Esophagus muscularis mucosa (tissue), 4 donors: ENCODE measurements at regions not wholly inside any gene's neighbourhood (a gene's known extent, or its start where the extent isn't known, plus 50 kb on each side); places are given as distances from the start of the nearest gene placed in this dataset.

Experiments used
- CTCF ChIP-seq, 3 experiments: fragments of 200-600 bp in 2 of 3; fragments of 450-650 bp in 1 of 3; sonication (generic) in 2 of 3; IDR thresholded peaks; one replicate each; pipeline ENCODE4 v1.5.1; 2017 to 2019; ENCODE audit warnings: antibody characterized with exemption in 3 of 3, mild to moderate bottlenecking in 2 of 3, moderate library complexity in 1 of 3
- EP300 ChIP-seq: sonication (generic); formaldehyde crosslinking; IDR thresholded peaks from one replicate; pipeline ENCODE4 v1.6.1; 2017; ENCODE audit warnings: antibody characterized with exemption
- POLR2A ChIP-seq: fragments of 450-650 bp; IDR thresholded peaks from one replicate; pipeline ENCODE4 v1.6.1; 2017; ENCODE audit warnings: antibody characterized with exemption, moderate library complexity, mild to moderate bottlenecking, low read depth
- POLR2AphosphoS5 ChIP-seq, 2 donors: sonication (generic); formaldehyde crosslinking; IDR thresholded peaks; one replicate each; pipeline ENCODE4 v1.6.1; 2017; ENCODE audit warnings: antibody characterized with exemption in 2 of 2

GRCh38 chr3:137103739-137104138, 146.0 kb downstream of the IL20RB start:
- TF ChIP-seq POLR2A = no peak
- TF ChIP-seq CTCF (IDR thresholded peaks at IDR 0.05) = no peak
- TF ChIP-seq EP300 = no peak
- no peak for TF ChIP-seq POLR2AphosphoS5 (IDR thresholded peaks at IDR 0.05)
